MV-4-11 (cell line): ENCODE measurements at regions not wholly inside any gene's neighbourhood (a gene's known extent, or its start where the extent isn't known, plus 50 kb on each side); places are given as distances from the start of the nearest gene placed in this dataset.

Experiments
- DNase-seq: peaks from one replicate; lab custom pipeline; 2025; lab: John Stamatoyannopoulos, UW

GRCh38 chr1:192713921-192714320, 78.0 kb downstream of the RGS13 start:
- no peak for DNase-seq

GRCh38 chr1:192724670-192725069, 84.2 kb upstream of the RGS2 start:
- no peak for DNase-seq

- no peak for DNase-seq
Measured at GRCh38 chr1:192726820-192727504, 81.9 kb upstream of the RGS2 start.

GRCh38 chr1:192729500-192729899, 79.3 kb upstream of the RGS2 start:
- no peak for DNase-seq

- no peak for DNase-seq
Measured at GRCh38 chr1:192730198-192730597, 78.6 kb upstream of the RGS2 start.

GRCh38 chr1:192732787-192733186, 76.1 kb upstream of the RGS2 start:
- peak; percentile 14 for DNase-seq

GRCh38 chr1:192735298-192735915, 73.4 kb upstream of the RGS2 start:
- DNase-seq = no peak

GRCh38 chr1:192737306-192737705, 71.5 kb upstream of the RGS2 start:
- no peak for DNase-seq

GRCh38 chr1:192739476-192740184, 69.2 kb upstream of the RGS2 start:
- no peak for DNase-seq

GRCh38 chr1:192740214-192740613, 68.6 kb upstream of the RGS2 start:
- DNase-seq = no peak

- DNase-seq = no peak
Measured at GRCh38 chr1:192741095-192741494, 67.7 kb upstream of the RGS2 start.

GRCh38 chr1:192747301-192747700, 61.5 kb upstream of the RGS2 start:
- no peak for DNase-seq

GRCh38 chr1:192747943-192748342, 60.9 kb upstream of the RGS2 start:
- peak; percentile 11 for DNase-seq

GRCh38 chr1:192749349-192749748, 59.5 kb upstream of the RGS2 start:
- no peak for DNase-seq

GRCh38 chr1:192751260-192751659, 57.6 kb upstream of the RGS2 start:
- DNase-seq = no peak

GRCh38 chr1:192756314-192756713, 52.5 kb upstream of the RGS2 start:
- peak; percentile 61 for DNase-seq

GRCh38 chr1:192756847-192757246, 52.0 kb upstream of the RGS2 start:
- DNase-seq = no peak

- DNase-seq = no peak
Measured at GRCh38 chr1:192758492-192758891, 50.3 kb upstream of the RGS2 start.
